ENCODE measurements at regions not wholly inside any gene's neighbourhood (a gene's known extent, or its start where the extent isn't known, plus 50 kb on each side); places are given as distances from the start of the nearest gene placed in this dataset.

DNA sequence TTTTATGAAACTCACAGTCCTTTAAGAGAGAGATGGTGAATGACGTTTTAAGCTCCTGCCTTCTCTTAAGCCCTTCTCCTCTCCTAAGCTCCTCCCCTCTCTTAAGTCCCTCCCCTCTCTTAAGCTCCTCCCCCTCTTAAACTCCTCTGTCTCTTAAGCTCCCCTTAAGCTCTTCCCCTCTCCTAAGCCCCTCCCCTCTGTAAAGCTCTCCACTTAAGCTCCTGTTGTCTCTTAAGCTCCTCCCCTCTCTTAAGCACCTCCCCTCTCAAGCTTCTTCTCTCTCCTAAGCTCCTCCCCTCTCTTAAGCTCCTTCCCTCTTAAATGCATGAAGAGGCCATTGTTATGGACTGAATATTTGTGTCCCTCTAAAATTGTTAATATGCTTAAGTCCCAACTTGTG is 1180.6 kb upstream of the AUTS2 start:
- no peak for DNase-seq

DNA sequence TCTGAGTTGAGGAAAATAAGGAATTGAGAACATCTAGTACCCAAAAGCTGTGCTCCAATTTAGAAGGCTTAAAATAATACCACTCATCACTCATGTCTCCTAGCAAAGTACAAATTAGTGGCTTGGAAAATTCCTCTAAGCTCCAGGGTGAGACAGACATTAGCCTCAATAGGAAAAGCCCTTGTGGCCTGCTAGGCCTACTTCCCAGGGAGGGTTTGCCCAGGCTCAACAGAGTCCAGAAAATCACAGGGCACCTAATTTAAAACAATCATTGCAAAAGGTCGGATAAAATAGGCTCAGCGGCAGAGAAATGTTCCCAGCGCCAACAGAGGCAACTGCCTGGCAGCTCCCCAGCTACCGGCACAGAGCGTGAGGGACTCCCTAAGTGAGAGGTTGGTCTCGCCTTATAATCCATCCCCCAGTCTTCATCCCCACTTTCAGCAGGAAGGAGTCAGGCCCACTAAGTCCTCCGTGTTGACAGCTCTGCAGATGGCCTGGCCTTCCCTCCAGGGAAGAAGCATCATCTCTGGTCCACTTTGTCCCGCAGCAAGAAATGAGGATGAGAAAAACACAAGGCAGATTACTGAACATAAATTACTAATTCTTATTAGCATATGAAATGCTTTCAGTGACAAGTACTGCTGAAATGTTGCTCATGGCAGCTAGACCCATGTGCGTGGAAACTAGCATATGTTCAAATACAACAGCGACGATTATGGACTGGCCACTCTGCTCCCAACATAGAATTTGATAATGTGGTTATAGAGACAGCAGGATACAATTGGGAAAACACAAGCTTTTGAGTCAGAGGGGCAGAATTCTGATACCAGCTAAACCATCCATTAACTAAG is 1177.7 kb upstream of the AUTS2 start:
- no peak for DNase-seq

DNA sequence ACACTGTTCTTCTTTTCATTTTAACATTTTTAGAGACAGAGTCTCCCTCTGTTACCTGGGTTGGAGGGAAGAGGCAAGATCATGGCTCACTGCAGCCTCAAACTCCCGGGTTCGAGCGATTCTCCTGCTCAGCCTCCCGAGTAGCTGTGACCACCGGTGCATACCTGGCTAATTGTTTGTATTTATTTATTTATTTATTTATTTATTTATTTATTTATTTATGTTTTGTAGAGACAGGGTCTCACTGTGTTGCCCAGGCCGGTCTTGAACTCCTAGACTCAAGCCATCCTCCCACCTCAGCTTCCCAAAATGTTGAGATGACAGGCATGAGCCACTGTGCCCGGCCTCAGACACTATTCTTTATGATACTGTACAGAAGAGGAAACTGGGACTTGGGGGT is 1176.6 kb upstream of the AUTS2 start:
- DNase-seq = no peak

DNA sequence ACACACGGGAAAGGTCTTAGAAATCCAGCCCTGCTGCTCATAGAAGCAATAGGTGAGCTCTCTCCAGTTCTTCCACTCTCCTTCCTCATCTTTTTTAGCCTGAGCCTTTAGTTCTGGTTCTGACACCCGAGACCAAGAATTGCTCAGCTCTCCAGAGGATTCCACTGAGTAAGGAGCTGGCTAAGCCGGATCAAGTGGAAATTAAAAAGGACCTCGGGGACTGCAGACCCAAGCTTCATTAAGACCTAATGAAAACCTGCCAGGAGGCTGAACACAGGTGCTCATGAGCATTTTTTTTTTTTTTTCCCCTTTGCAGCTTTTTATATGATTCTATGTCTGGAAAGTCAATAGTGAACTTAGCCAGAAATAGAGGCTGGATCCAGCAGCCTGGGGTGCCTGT is 1176.0 kb upstream of the AUTS2 start:
- DNase-seq = no peak

DNA sequence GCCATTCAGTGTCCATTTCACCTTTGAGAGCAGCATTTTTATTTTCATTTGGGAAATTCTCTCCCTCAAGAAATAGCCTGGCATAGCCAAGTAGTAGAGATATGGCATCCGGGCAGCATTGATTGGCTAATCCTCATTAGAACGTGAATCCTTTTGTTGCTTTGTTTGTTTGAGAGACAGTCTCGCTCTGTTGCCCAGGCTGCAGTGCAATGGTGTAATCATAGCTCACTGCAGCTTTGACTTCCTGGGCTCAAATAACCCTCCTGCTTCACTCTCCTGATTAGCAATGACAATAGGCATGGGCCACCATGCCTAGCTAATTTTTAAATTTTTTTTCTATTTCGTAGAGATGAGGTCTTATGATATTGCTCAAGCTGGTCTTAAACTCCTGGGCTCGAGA is 1174.9 kb upstream of the AUTS2 start:
- no peak for DNase-seq

DNA sequence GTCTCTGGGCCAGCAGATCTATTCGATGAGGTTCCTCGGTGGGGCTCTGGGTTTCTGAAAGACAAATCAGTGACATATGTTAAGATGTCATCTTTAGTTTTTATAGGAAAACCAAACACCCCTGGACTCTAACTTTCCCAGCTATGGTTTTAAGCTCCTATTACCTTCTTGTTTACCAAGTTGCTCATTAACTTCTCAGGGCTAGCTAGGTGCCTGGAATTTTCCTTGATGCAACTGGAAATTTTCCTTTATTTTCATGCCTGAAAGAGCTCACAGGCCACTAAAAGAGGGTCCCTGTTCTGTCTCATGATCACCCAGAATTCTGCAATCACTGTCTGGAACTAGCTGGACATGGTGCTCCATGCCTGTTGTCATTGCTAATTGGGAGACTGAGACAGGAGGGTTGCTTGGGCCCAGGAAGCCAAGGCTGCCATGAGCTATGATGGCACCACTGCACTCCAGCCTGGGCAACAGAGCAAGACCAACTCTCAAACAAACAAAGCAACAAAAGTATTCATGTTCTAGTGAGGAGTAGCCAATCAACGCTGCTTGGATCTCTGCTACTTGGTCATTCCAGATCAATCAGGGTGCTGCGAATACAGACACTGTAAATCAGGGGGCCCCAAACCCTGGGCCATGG is 1173.5 kb upstream of the AUTS2 start:
- no peak for DNase-seq

DNA sequence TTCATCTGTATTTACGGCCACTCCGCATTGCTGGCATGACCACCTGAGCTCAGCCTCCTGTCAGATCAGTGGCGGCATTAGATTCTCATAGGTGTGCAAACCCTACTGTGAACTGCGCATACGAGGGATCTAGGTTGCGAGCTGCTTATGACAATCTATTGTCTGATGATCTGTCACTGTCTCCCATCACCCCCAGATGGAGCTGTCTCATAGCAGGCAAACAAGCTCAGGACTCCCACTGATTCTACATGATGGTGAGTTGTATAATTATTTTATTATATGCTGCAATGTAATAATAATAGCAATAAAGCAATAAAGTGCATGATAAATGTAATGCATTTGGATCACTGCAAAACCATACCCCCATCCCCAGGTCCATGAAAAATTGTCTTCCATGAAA is 1172.9 kb upstream of the AUTS2 start:
- no peak for DNase-seq

- no peak for DNase-seq
These were observed 1168.7 kb upstream of the AUTS2 start for GRCh38 chr7:68429411-68430117.

GRCh38 chr7:68432585-68432984 is 1165.7 kb upstream of the AUTS2 start:
- DNase-seq = no peak

DNA sequence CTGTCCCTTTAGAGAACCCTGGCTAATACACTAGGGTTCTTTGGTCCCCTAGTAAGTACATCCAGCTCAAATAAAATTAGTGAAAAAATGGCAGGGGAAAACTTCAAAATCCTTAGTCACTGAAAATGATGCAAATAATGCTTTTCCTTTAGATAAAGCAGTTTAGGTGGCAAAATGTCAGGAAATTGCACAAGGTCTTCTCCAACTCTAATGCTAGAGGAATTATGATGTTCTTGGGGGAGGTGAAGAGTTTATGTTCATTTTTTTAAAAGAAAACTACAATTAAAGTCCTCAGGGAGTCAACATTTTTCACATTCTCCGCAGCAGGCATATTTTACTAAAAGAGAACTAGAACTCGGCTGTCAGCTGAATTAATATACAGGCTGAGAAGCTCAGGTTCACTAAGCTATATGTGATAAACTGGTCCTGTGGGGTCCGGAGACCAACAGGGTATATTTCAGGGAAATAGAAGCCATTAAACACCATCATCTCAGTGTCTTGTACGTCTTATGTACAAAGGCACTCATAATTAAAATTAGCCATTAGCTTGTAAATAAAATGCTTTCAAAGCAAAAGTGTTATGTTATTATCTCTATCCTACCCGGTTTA is 1164.7 kb upstream of the AUTS2 start:
- DNase-seq = no peak

DNA sequence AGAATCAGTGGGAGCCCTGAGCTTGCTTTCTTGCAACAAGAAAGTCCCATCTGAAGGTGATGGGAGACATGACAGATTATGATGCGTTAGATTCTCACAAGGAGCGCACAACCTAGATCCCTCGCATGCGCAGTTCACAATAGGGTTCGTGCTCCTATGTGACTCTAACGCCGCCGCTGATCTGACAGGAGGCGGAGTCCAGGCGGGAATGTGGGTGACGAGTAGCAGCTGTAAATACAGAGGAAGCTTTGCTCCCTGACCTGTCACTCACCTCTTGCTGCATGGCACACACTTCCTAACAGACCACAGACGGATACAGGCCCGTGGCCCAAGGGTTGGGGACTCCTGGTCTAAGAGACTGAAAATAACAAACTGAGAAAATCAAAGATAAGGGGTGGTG is 1163.4 kb upstream of the AUTS2 start:
- DNase-seq = no peak

GRCh38 chr7:68438016-68438415 is 1160.3 kb upstream of the AUTS2 start:
- peak; percentile 46 for DNase-seq

DNA sequence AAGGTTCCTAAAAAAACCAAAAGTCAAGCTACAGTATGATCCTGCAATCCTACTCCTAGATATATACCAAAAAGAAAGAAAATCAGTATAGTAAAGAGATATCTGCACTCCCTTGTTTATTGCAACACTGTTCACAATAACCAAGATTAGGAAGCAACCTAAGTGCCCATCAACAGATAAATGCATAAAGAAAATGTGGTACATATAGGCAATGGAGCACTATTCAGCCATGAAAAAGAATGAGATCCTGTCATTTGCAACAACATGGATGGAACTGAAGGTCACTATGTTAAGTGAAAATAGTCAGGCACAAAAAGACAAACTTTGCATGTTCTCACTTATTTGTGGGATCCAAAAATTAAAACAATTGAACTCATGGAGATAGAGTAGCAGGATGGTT is 1159.5 kb upstream of the AUTS2 start:
- no peak for DNase-seq

- no peak for DNase-seq
These were observed 1158.4 kb upstream of the AUTS2 start for GRCh38 chr7:68439897-68440296.

DNA sequence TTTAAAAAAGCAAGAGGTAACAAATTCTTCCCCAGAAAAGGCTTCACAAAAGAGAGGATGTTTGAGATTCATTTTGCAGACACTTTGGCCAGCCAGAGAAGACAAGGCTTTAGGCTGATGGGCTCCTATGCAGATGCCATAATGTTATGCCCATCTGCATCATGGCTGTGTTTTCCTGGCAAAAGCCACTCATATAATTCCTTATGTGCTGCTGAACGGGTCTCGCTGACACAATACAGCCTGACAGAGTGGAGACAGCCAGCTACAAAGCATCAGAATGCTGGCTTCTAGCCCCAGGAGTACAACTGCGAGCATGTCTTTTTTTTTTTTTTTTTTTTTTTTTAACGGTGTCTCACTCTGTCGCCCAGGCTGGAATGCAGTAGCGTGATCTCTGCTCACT is 1157.4 kb upstream of the AUTS2 start:
- DNase-seq = no peak

DNA sequence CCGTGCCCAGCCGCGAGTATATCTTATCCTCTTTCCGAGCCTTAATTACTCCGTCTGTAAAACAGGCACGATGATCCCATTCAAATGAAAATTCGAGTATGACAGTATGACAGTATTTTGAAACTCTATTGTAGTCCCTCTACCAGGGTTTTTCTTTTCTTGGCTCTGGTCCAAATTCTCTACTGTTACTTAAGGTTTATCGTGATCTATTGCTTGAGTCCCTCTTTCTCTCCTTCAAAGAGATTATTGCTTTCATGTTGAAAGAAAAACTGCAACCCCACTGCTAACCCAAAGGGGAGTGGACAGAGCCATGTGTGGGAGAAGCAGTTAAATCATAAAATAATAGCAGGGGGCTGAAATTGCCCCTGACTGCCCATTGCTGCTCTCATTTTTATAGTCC is 1156.6 kb upstream of the AUTS2 start:
- DNase-seq = no peak

DNA sequence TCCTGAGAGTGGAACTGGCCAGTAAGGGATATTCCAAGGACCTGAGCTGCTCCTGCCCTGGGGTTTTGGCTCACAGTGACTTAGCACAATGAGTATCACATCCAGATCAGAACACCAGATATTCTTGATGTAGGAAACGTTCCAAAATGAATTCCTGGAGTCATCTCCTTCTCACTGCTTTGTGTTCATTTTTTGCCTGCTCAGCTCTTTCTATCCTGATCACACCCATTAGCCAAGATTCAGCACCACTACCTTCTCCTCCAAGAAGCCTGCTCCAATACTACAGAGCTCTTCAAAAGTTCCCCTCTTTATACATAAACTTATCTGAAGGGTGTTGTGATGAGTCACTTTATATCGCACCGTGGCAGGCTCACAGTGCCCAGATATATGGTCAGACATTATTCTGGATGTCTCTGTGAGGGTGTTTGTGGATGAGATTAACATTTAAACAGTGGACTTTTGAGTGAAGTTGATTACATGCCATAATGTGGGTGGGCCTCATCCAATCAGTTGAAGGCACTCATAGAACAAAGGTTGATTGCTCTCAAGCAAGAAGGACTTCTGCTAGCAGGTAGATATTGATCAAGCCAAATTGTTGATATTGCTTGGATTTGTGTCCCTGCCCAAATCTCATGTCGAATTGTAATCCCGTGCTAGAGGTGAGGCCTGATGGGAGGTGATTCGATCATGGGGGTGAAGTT is 1155.2 kb upstream of the AUTS2 start:
- DNase-seq = no peak

DNA sequence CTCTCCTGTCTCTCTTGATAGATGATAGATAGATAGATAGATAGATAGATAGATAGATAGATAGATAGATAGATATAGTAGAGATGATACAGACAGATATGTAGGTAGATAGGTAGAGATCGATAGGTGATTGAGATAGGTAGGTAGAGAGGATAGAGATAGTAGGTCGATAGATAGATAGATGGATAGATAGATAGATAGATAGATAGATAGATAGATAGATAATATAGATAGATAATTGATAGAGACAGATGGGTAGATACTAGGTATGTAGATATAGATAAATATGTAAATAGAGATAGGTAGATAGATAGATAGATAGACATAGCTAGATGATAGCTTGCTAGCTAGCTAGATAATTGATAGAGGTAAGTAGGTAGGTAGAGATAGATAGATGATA is 1154.2 kb upstream of the AUTS2 start:
- no peak for DNase-seq

DNA sequence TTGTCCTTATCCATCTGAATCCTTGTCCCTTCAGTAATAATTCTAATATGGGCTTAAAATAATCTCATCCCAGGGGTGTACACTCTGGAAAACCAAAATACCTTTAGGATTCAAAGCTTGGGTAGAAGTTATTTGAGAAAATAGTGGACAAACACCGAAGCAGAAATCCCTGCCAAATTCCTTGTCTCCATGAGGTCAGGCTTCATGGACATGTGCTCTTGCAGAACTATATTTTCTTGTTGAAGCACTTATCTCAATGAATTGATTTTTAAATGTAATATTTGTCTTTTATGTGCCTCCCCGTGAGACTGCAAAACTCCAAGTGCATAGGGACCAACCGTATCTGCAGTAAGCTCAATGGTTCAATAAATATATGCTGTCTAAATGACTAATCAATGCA is 1153.3 kb upstream of the AUTS2 start:
- DNase-seq = no peak

DNA sequence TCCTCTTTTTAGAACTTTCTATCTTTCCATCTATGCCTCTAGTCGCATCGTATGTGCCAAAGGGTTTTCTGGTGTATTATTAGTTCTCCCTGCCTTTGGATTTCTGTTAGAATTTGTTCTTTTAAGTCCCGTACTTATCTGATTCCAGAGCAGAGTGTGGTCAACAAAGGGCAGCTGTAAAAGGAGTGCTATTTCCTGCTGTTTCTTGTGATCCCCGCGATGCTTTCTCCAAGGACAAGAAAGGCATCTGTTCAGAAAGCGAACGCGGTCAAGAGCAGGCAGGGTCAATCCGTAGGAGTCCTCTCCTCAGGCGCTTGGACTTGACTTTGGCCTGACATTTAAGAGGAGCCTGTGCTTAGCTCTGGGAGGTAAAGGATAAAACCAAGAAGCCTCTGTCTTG is 1152.1 kb upstream of the AUTS2 start:
- DNase-seq = no peak

GRCh38 chr7:68449099-68449498 is 1149.2 kb upstream of the AUTS2 start:
- DNase-seq = no peak

GRCh38 chr7:68449816-68450215 is 1148.5 kb upstream of the AUTS2 start:
- no peak for DNase-seq

GRCh38 chr7:68454931-68455330 is 1143.3 kb upstream of the AUTS2 start:
- DNase-seq = no peak
